ENCODE measurements at regions not wholly inside any gene's neighbourhood (a gene's known extent, or its start where the extent isn't known, plus 50 kb on each side); places are given as distances from the start of the nearest gene placed in this dataset.

GRCh38 chr18:65175681-65176080 lies 575.1 kb upstream of the CDH7 start:
- TF ChIP-seq EZH2 (optimal IDR thresholded peaks at IDR 0.05; ENCODE audit: low read depth, low read length) (no peak), CTCF (IDR thresholded peaks at IDR 0.05; ENCODE audit: low read length) (no peak)

Data from MM.1S (cell line).